Smooth muscle cell (in vitro differentiated cells): ENCODE measurements at regions not wholly inside any gene's neighbourhood (a gene's known extent, or its start where the extent isn't known, plus 50 kb on each side); places are given as distances from the start of the nearest gene placed in this dataset.

Source experiments
- DNase-seq: peaks from one replicate; lab custom pipeline; 2025; ENCODE audit not compliant: unreplicated experiment; lab: John Stamatoyannopoulos, UW
- H2AFZ ChIP-seq: fragments of 200-600 bp; sonication (generic); 2 replicates; pipeline ENCODE4 v1.6.0; 2016; ENCODE audit warnings: antibody characterized with exemption, low read depth, mild to moderate bottlenecking
- H3F3A ChIP-seq: fragments of 200-600 bp; sonication (generic); 2 replicates; pipeline ENCODE4 v1.6.0; 2017; ENCODE audit warnings: antibody characterized with exemption, low read depth
- H3K27ac ChIP-seq: fragments of 200-600 bp; sonication (generic); 2 replicates; pipeline ENCODE4 v1.5.1; 2016; ENCODE audit warnings: low read depth, mild to moderate bottlenecking
- H3K27me3 ChIP-seq: fragments of 200-600 bp; sonication (generic); 2 replicates; pipeline ENCODE4 v1.6.1; 2016; ENCODE audit warnings: low read depth, mild to moderate bottlenecking
- H3K36me3 ChIP-seq: fragments of 200-600 bp; sonication (generic); 2 replicates; pipeline ENCODE4 v1.5.1; 2016; ENCODE audit warnings: low read depth
- H3K4me1 ChIP-seq: fragments of 200-600 bp; sonication (generic); 2 replicates; pipeline ENCODE4 v1.5.1; 2016; ENCODE audit warnings: low read depth
- H3K4me2 ChIP-seq: fragments of 200-600 bp; sonication (generic); 2 replicates; pipeline ENCODE4 v1.6.0; 2016; ENCODE audit warnings: mild to moderate bottlenecking
- H3K4me3 ChIP-seq: fragments of 200-600 bp; sonication (generic); 2 replicates; pipeline ENCODE4 v1.5.1; 2016; ENCODE audit warnings: mild to moderate bottlenecking
- H3K79me2 ChIP-seq: fragments of 200-600 bp; sonication (generic); 2 replicates; pipeline ENCODE4 v1.6.0; 2016; ENCODE audit warnings: low read depth, mild to moderate bottlenecking
- H3K9ac ChIP-seq: fragments of 200-600 bp; sonication (generic); 2 replicates; pipeline ENCODE4 v1.6.0; 2016; ENCODE audit warnings: low read depth
- H3K9me3 ChIP-seq: fragments of 200-600 bp; sonication (generic); replicated peaks from 2 replicates; pipeline ENCODE4 v1.5.1; 2016; ENCODE audit warnings: low read depth
- H4K20me1 ChIP-seq: fragments of 200-600 bp; sonication (generic); 2 replicates; pipeline ENCODE4 v1.6.0; 2016; ENCODE audit warnings: low read depth
- WGBS: methylation state at CpG from one replicate; pipeline ENCODE4 v1.1.7; 2016; ENCODE audit warnings: low lambda C conversion rate; 5-methylcytosine and 5-hydroxymethylcytosine counted together
- TF ChIP-seq, protein P1 (sequence below): fragments of 200-600 bp; sonication (generic); IDR thresholded peaks from 2 replicates; pipeline ENCODE4 v1.5.1; 2017; ENCODE audit warnings: borderline replicate concordance, mild to moderate bottlenecking, antibody characterized with exemption; ENCODE audit not compliant: insufficient read depth, poor library complexity, severe bottlenecking

DNA sequence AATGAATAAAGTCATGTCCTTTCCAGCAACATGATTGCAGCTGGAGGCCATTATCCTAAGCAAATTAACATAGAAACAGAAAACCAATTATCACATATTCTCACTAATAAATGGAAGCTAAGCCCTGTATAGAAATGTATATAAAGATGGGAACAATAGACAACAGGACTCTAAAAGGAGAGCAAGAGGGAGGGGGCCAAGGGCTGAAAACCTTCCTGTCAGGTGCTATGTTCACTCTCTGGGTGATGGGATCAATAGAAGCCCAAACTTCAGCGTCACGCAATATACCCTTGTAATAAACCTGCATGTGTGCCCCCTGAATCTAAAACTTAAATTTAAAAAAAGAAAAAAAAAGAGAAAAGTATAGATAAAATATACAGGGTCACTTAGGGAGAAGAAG, 163.7 kb upstream of the ACO1 start:
- WGBS: 87% methylated on average over 2 of the region's 2 CpGs
- TF ChIP-seq, protein P1, sequence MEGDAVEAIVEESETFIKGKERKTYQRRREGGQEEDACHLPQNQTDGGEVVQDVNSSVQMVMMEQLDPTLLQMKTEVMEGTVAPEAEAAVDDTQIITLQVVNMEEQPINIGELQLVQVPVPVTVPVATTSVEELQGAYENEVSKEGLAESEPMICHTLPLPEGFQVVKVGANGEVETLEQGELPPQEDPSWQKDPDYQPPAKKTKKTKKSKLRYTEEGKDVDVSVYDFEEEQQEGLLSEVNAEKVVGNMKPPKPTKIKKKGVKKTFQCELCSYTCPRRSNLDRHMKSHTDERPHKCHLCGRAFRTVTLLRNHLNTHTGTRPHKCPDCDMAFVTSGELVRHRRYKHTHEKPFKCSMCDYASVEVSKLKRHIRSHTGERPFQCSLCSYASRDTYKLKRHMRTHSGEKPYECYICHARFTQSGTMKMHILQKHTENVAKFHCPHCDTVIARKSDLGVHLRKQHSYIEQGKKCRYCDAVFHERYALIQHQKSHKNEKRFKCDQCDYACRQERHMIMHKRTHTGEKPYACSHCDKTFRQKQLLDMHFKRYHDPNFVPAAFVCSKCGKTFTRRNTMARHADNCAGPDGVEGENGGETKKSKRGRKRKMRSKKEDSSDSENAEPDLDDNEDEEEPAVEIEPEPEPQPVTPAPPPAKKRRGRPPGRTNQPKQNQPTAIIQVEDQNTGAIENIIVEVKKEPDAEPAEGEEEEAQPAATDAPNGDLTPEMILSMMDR: no peak

DNA sequence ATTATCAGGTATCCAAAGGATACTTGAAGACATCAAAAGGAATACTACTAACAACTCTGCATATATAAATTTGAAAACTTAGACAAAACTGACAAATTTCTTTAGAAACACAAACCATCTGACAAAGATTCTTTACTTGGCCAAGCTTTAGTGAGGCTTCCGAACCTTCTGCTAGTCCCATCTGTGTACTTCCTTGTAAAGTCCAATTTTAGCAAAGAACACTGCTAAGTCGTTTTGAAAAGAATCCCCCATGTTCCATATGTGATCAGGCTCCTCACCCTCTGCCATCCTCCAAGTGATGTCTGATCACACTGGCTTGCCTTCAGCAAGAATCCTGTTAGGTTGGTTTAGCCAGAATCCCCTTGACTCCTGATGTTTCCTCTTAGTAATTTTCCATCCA, 150.0 kb upstream of the ACO1 start:
- no peaks in the 10 kb centered on the region for H3K27me3 ChIP-seq
- no peaks in the 10 kb centered on the region for H3K79me2 ChIP-seq
- no peaks in the 10 kb centered on the region for H3K4me1 ChIP-seq
- no peak overlapping the region for H3K9ac ChIP-seq
- WGBS: 70% methylated on average over 2 of the region's 2 CpGs
- DNase-seq: no peak
- no peak overlapping the region for H3K27ac ChIP-seq
- no peak overlapping the region for H2AFZ ChIP-seq
- no peaks in the 10 kb centered on the region for H3K36me3 ChIP-seq
- TF ChIP-seq, protein P1: no peak
- no peak overlapping the region for H3K4me2 ChIP-seq
- H4K20me1 ChIP-seq: no peaks in the 10 kb centered on the region
- H3K9me3 ChIP-seq: no peaks in the 10 kb centered on the region
- H3F3A ChIP-seq: no peaks in the 10 kb centered on the region
- no peak overlapping the region for H3K4me3 ChIP-seq

More for the DNA sequence above, 163.7 kb upstream of the ACO1 start:
- no peaks in the 10 kb centered on the region for H3F3A ChIP-seq
- H3K27ac ChIP-seq: no peak overlapping the region
- no peaks in the 10 kb centered on the region for H3K36me3 ChIP-seq
- no peaks in the 10 kb centered on the region for H4K20me1 ChIP-seq
- no peak overlapping the region for H3K9ac ChIP-seq
- H3K4me3 ChIP-seq: no peak overlapping the region
- H3K4me1 ChIP-seq: no peaks in the 10 kb centered on the region
- DNase-seq: no peak
- H3K9me3 ChIP-seq: no peaks in the 10 kb centered on the region
- H3K79me2 ChIP-seq: no peaks in the 10 kb centered on the region
- no peak overlapping the region for H3K4me2 ChIP-seq
- H3K27me3 ChIP-seq: no peaks in the 10 kb centered on the region
- H2AFZ ChIP-seq: no peak overlapping the region

DNA sequence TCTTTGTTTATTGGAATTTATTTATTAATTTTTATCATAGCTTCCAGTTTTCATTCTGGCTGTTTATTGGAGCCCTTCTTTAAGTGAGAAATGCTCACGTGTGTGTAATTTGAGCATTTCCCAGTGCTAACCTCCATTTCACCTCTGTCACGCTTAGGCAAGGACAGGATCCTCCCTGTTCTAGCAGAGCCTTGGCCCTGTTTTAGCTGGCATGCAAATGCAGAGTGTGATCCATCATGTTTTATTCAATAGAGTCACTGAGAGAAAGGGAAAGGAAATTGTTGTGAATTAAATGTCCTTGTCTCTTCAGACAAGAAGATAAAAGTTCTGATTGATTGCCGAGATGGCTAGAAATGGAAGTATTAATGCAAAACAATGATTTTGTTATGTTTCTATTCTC, 137.3 kb upstream of the ACO1 start:
- H2AFZ ChIP-seq: no peak overlapping the region
- no peak overlapping the region for H3K9ac ChIP-seq
- no peaks in the 10 kb centered on the region for H3K27me3 ChIP-seq
- no peaks in the 10 kb centered on the region for H3K79me2 ChIP-seq
- no peaks in the 10 kb centered on the region for H3F3A ChIP-seq
- no peaks in the 10 kb centered on the region for H3K4me1 ChIP-seq
- 87% methylated on average over 3 of the region's 3 CpGs for WGBS
- no peaks in the 10 kb centered on the region for H3K36me3 ChIP-seq
- no peaks in the 10 kb centered on the region for H3K9me3 ChIP-seq
- no peak overlapping the region for H3K4me2 ChIP-seq
- H4K20me1 ChIP-seq: no peaks in the 10 kb centered on the region
- no peak overlapping the region for H3K4me3 ChIP-seq
- no peak overlapping the region for H3K27ac ChIP-seq
- DNase-seq: no peak
- TF ChIP-seq, protein P1: no peak

DNA sequence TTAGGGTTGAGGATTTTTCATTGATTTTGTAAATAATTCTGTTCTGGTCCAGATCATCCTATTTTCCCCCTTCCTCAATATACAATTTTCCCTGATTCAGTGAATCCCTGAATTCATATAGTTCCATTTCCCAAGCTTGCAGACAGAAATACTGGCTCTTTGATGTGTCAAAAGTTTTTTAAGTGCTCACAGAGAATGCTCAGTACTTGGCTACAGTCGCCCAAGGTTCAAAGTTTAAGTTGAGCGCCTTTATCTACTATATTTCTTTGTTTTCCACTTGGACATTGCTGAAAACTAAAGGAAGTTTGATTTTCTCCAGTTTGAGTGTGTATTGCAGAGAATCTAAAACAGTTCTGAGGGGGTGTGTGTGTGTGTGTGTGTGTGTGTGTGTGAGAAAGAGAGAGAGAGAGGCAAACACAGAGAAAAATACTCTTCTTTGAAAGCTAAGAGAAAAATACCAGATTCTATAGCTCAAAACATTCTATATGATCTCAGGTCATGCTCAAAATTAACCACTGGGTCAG, 136.2 kb upstream of the ACO1 start:
- Histone ChIP-seq H3K9ac (no peak overlapping the region), H3K79me2 (no peaks in the 10 kb centered on the region), H4K20me1 (no peaks in the 10 kb centered on the region), H3K27ac (no peak overlapping the region), H2AFZ (no peak overlapping the region), H3K36me3 (no peaks in the 10 kb centered on the region), H3K9me3 (no peaks in the 10 kb centered on the region), H3K4me2 (no peak overlapping the region), H3K4me3 (no peak overlapping the region), H3K27me3 (no peaks in the 10 kb centered on the region), H3F3A (no peaks in the 10 kb centered on the region), H3K4me1 (no peaks in the 10 kb centered on the region)
- DNase-seq: no peak
- TF ChIP-seq, protein P1: no peak
- WGBS: 94% methylated on average over 2 of the region's 2 CpGs
